ENCODE measurements at regions not wholly inside any gene's neighbourhood (a gene's known extent, or its start where the extent isn't known, plus 50 kb on each side); places are given as distances from the start of the nearest gene placed in this dataset.

- TF ChIP-seq CTCF (IDR thresholded peaks at IDR 0.05) (no peak), POLR2A (IDR thresholded peaks at IDR 0.05) (no peak), EP300 (IDR thresholded peaks at IDR 0.05) (no peak)
Observed at GRCh38 chr21:35530766-35531165, 481.7 kb upstream of the RUNX1 start.

Data from tibial nerve (tissue), 4 donors.